ENCODE measurements at regions not wholly inside any gene's neighbourhood (a gene's known extent, or its start where the extent isn't known, plus 50 kb on each side); places are given as distances from the start of the nearest gene placed in this dataset.
"Not testable (repeated sequence)": the region's sequence is repeated elsewhere in the genome, so short reads cannot be mapped to it uniquely, and the experiment has no call there.

- Histone ChIP-seq H3K79me2 (ENCODE audit: control insufficient read depth, insufficient read depth, low read length, unreplicated experiment) (no peaks in the 10 kb centered on the region), H3K4me1 (ENCODE audit: control insufficient read depth, insufficient read depth, low read length, unreplicated experiment) (no peaks in the 10 kb centered on the region), H3K27me3 (ENCODE audit: insufficient read depth, low read length) (no peaks in the 10 kb centered on the region), H3K4me3 (ENCODE audit: low read depth, low read length) (no peak overlapping the region), H3K27ac (ENCODE audit: low read depth, low read length) (no peak overlapping the region), H3K36me3 (ENCODE audit: insufficient read depth, low read length) (no peaks in the 10 kb centered on the region), H2AFZ (ENCODE audit: low read length, unreplicated experiment) (no peak overlapping the region)
These were observed 526.4 kb downstream of the LRRIQ3 start for GRCh38 chr1:73671530-73671929.

GRCh38 chr1:73667959-73668358 is 530.0 kb downstream of the LRRIQ3 start:
- H3K79me2 ChIP-seq (ENCODE audit: control insufficient read depth, insufficient read depth, low read length, unreplicated experiment); H3K36me3 ChIP-seq (ENCODE audit: insufficient read depth, low read length); H3K27ac ChIP-seq (ENCODE audit: low read depth, low read length); H3K4me1 ChIP-seq (ENCODE audit: control insufficient read depth, insufficient read depth, low read length, unreplicated experiment); H2AFZ ChIP-seq (ENCODE audit: low read length, unreplicated experiment); H3K27me3 ChIP-seq (ENCODE audit: insufficient read depth, low read length); H3K4me3 ChIP-seq (ENCODE audit: low read depth, low read length): not testable (repeated sequence)

GRCh38 chr1:73662526-73662925 is 535.5 kb downstream of the LRRIQ3 start:
- H3K36me3 ChIP-seq (ENCODE audit: insufficient read depth, low read length) = no peaks in the 10 kb centered on the region
- H2AFZ ChIP-seq (ENCODE audit: low read length, unreplicated experiment) = no peak overlapping the region
- no peak overlapping the region for H3K27ac ChIP-seq (ENCODE audit: low read depth, low read length)
- no peaks in the 10 kb centered on the region for H3K79me2 ChIP-seq (ENCODE audit: control insufficient read depth, insufficient read depth, low read length, unreplicated experiment)
- H3K4me1 ChIP-seq (ENCODE audit: control insufficient read depth, insufficient read depth, low read length, unreplicated experiment) = no peaks in the 10 kb centered on the region
- H3K4me3 ChIP-seq (ENCODE audit: low read depth, low read length) = no peak overlapping the region
- H3K27me3 ChIP-seq (ENCODE audit: insufficient read depth, low read length) = no peaks in the 10 kb centered on the region

- H3K36me3 ChIP-seq (ENCODE audit: insufficient read depth, low read length) = no peaks in the 10 kb centered on the region
- H3K27ac ChIP-seq (ENCODE audit: low read depth, low read length) = no peak overlapping the region
- H3K27me3 ChIP-seq (ENCODE audit: insufficient read depth, low read length) = no peaks in the 10 kb centered on the region
- no peak overlapping the region for H3K4me3 ChIP-seq (ENCODE audit: low read depth, low read length)
- no peaks in the 10 kb centered on the region for H3K4me1 ChIP-seq (ENCODE audit: control insufficient read depth, insufficient read depth, low read length, unreplicated experiment)
- H3K79me2 ChIP-seq (ENCODE audit: control insufficient read depth, insufficient read depth, low read length, unreplicated experiment) = no peaks in the 10 kb centered on the region
- no peak overlapping the region for H2AFZ ChIP-seq (ENCODE audit: low read length, unreplicated experiment)
These were observed 538.8 kb downstream of the LRRIQ3 start for GRCh38 chr1:73659136-73659535.

- H2AFZ ChIP-seq (ENCODE audit: low read length, unreplicated experiment) = no peak overlapping the region
These were observed 543.3 kb downstream of the LRRIQ3 start for GRCh38 chr1:73654714-73655113.

GRCh38 chr1:73644198-73644597 is 553.8 kb downstream of the LRRIQ3 start:
- H3K79me2 ChIP-seq (ENCODE audit: control insufficient read depth, insufficient read depth, low read length, unreplicated experiment) = no peaks in the 10 kb centered on the region
- no peak overlapping the region for H3K27ac ChIP-seq (ENCODE audit: low read depth, low read length)
- H3K4me3 ChIP-seq (ENCODE audit: low read depth, low read length) = no peak overlapping the region
- H3K4me1 ChIP-seq (ENCODE audit: control insufficient read depth, insufficient read depth, low read length, unreplicated experiment) = no peaks in the 10 kb centered on the region
- no peak overlapping the region for H2AFZ ChIP-seq (ENCODE audit: low read length, unreplicated experiment)
- H3K27me3 ChIP-seq (ENCODE audit: insufficient read depth, low read length) = peaks cover 15% of the 10 kb centered on the region; the same call in 1 of the 2 replicates
- no peaks in the 10 kb centered on the region for H3K36me3 ChIP-seq (ENCODE audit: insufficient read depth, low read length)

More at GRCh38 chr1:73654714-73655113, 543.3 kb downstream of the LRRIQ3 start:
- no peaks in the 10 kb centered on the region for H3K36me3 ChIP-seq (ENCODE audit: insufficient read depth, low read length)
- no peak overlapping the region for H3K4me3 ChIP-seq (ENCODE audit: low read depth, low read length)
- no peaks in the 10 kb centered on the region for H3K27me3 ChIP-seq (ENCODE audit: insufficient read depth, low read length)
- no peaks in the 10 kb centered on the region for H3K79me2 ChIP-seq (ENCODE audit: control insufficient read depth, insufficient read depth, low read length, unreplicated experiment)
- H3K27ac ChIP-seq (ENCODE audit: low read depth, low read length) = no peak overlapping the region
- H3K4me1 ChIP-seq (ENCODE audit: control insufficient read depth, insufficient read depth, low read length, unreplicated experiment) = no peaks in the 10 kb centered on the region

GRCh38 chr1:73639494-73639893 is 558.5 kb downstream of the LRRIQ3 start:
- no peak overlapping the region for H3K27ac ChIP-seq (ENCODE audit: low read depth, low read length)
- H3K79me2 ChIP-seq (ENCODE audit: control insufficient read depth, insufficient read depth, low read length, unreplicated experiment) = no peaks in the 10 kb centered on the region
- peaks cover 10% of the 10 kb centered on the region; the same call in 1 of the 2 replicates for H3K27me3 ChIP-seq (ENCODE audit: insufficient read depth, low read length)
- no peak overlapping the region for H3K4me3 ChIP-seq (ENCODE audit: low read depth, low read length)
- H2AFZ ChIP-seq (ENCODE audit: low read length, unreplicated experiment) = no peak overlapping the region
- H3K36me3 ChIP-seq (ENCODE audit: insufficient read depth, low read length) = no peaks in the 10 kb centered on the region
- H3K4me1 ChIP-seq (ENCODE audit: control insufficient read depth, insufficient read depth, low read length, unreplicated experiment) = no peaks in the 10 kb centered on the region

- Histone ChIP-seq H3K36me3 (ENCODE audit: insufficient read depth, low read length) (no peaks in the 10 kb centered on the region), H3K27ac (ENCODE audit: low read depth, low read length) (no peak overlapping the region), H3K27me3 (ENCODE audit: insufficient read depth, low read length) (peaks cover 23% of the 10 kb centered on the region), H2AFZ (ENCODE audit: low read length, unreplicated experiment) (no peak overlapping the region), H3K4me1 (ENCODE audit: control insufficient read depth, insufficient read depth, low read length, unreplicated experiment) (no peaks in the 10 kb centered on the region), H3K4me3 (ENCODE audit: low read depth, low read length) (no peak overlapping the region), H3K79me2 (ENCODE audit: control insufficient read depth, insufficient read depth, low read length, unreplicated experiment) (no peaks in the 10 kb centered on the region)
These were observed 560.7 kb downstream of the LRRIQ3 start for GRCh38 chr1:73637264-73637663.

- Histone ChIP-seq H2AFZ (ENCODE audit: low read length, unreplicated experiment) (no peak overlapping the region), H3K36me3 (ENCODE audit: insufficient read depth, low read length) (no peaks in the 10 kb centered on the region), H3K4me1 (ENCODE audit: control insufficient read depth, insufficient read depth, low read length, unreplicated experiment) (no peaks in the 10 kb centered on the region)
These were observed 563.0 kb downstream of the LRRIQ3 start for GRCh38 chr1:73635021-73635420.

GRCh38 chr1:73627723-73628122 is 570.3 kb downstream of the LRRIQ3 start:
- Histone ChIP-seq H3K36me3 (ENCODE audit: insufficient read depth, low read length) (no peaks in the 10 kb centered on the region), H3K27me3 (ENCODE audit: insufficient read depth, low read length) (peaks cover 8% of the 10 kb centered on the region; the same call in 1 of the 2 replicates), H3K4me3 (ENCODE audit: low read depth, low read length) (no peak overlapping the region), H2AFZ (ENCODE audit: low read length, unreplicated experiment) (no peak overlapping the region), H3K27ac (ENCODE audit: low read depth, low read length) (no peak overlapping the region), H3K4me1 (ENCODE audit: control insufficient read depth, insufficient read depth, low read length, unreplicated experiment) (no peaks in the 10 kb centered on the region), H3K79me2 (ENCODE audit: control insufficient read depth, insufficient read depth, low read length, unreplicated experiment) (no peaks in the 10 kb centered on the region)

More at GRCh38 chr1:73635021-73635420, 563.0 kb downstream of the LRRIQ3 start:
- H3K4me3 ChIP-seq (ENCODE audit: low read depth, low read length) = no peak overlapping the region
- H3K27me3 ChIP-seq (ENCODE audit: insufficient read depth, low read length) = peaks cover 28% of the 10 kb centered on the region
- no peaks in the 10 kb centered on the region for H3K79me2 ChIP-seq (ENCODE audit: control insufficient read depth, insufficient read depth, low read length, unreplicated experiment)
- no peak overlapping the region for H3K27ac ChIP-seq (ENCODE audit: low read depth, low read length)

- Histone ChIP-seq H3K36me3 (ENCODE audit: insufficient read depth, low read length) (no peaks in the 10 kb centered on the region), H3K4me1 (ENCODE audit: control insufficient read depth, insufficient read depth, low read length, unreplicated experiment) (no peaks in the 10 kb centered on the region), H3K27me3 (ENCODE audit: insufficient read depth, low read length) (peaks cover 7% of the 10 kb centered on the region; the same call in 1 of the 2 replicates), H3K27ac (ENCODE audit: low read depth, low read length) (no peak overlapping the region), H2AFZ (ENCODE audit: low read length, unreplicated experiment) (no peak overlapping the region), H3K4me3 (ENCODE audit: low read depth, low read length) (no peak overlapping the region), H3K79me2 (ENCODE audit: control insufficient read depth, insufficient read depth, low read length, unreplicated experiment) (no peaks in the 10 kb centered on the region)
These were observed 571.6 kb downstream of the LRRIQ3 start for GRCh38 chr1:73626326-73626725.

Measured in ACC112 (cell line).